ENCODE measurements at regions not wholly inside any gene's neighbourhood (a gene's known extent, or its start where the extent isn't known, plus 50 kb on each side); places are given as distances from the start of the nearest gene placed in this dataset.

DNA sequence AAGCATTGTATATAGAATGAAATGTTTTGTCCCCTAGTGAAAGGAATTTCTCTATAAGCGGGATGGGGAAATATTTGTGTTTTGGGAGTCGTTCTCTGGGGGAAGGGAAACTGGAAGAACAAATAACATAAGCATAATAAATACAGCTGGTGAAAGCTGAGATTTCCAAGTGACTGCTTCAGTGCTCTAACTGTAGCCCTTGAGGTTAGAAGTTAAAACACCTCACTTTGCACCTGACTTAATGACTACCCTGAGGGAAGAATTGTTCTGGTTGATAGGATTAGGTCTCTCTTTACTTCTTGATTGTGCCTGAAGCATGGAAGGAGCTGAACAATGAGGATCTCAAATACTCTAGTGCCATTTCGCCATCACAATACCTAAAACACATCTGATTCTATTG is 307.4 kb downstream of the MAN2A1 start:
- no peak for TF ChIP-seq CTCF (IDR thresholded peaks at IDR 0.05; ENCODE audit: insufficient read depth, low read length)
- TF ChIP-seq POLR2AphosphoS5 (IDR thresholded peaks at IDR 0.05; ENCODE audit: low read depth): no peak
- TF ChIP-seq, protein P1, sequence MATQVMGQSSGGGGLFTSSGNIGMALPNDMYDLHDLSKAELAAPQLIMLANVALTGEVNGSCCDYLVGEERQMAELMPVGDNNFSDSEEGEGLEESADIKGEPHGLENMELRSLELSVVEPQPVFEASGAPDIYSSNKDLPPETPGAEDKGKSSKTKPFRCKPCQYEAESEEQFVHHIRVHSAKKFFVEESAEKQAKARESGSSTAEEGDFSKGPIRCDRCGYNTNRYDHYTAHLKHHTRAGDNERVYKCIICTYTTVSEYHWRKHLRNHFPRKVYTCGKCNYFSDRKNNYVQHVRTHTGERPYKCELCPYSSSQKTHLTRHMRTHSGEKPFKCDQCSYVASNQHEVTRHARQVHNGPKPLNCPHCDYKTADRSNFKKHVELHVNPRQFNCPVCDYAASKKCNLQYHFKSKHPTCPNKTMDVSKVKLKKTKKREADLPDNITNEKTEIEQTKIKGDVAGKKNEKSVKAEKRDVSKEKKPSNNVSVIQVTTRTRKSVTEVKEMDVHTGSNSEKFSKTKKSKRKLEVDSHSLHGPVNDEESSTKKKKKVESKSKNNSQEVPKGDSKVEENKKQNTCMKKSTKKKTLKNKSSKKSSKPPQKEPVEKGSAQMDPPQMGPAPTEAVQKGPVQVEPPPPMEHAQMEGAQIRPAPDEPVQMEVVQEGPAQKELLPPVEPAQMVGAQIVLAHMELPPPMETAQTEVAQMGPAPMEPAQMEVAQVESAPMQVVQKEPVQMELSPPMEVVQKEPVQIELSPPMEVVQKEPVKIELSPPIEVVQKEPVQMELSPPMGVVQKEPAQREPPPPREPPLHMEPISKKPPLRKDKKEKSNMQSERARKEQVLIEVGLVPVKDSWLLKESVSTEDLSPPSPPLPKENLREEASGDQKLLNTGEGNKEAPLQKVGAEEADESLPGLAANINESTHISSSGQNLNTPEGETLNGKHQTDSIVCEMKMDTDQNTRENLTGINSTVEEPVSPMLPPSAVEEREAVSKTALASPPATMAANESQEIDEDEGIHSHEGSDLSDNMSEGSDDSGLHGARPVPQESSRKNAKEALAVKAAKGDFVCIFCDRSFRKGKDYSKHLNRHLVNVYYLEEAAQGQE (IDR thresholded peaks at IDR 0.05; ENCODE audit: insufficient replicate concordance, low read depth): no peak
- TF ChIP-seq GABPA (IDR thresholded peaks at IDR 0.05; ENCODE audit: low read depth): no peak
- TF ChIP-seq SPI1 (IDR thresholded peaks at IDR 0.05; ENCODE audit: borderline replicate concordance, low read depth): no peak
